ENCODE measurements at regions not wholly inside any gene's neighbourhood (a gene's known extent, or its start where the extent isn't known, plus 50 kb on each side); places are given as distances from the start of the nearest gene placed in this dataset.

GRCh38 chr11:64502634-64503033, 53.1 kb upstream of the SLC22A11 start:
- no peak for DNase-seq

GRCh38 chr11:64503186-64503753, 52.5 kb upstream of the SLC22A11 start:
- DNase-seq, result no peak

GRCh38 chr11:64504999-64505398, 50.7 kb upstream of the SLC22A11 start:
- no peak for DNase-seq

Measured in stimulated activated CD4-positive, alpha-beta T cell treated with anti-CD3 and anti-CD28 coated beads, Interleukin-2, amount 100 ng/mL, for 24 hours (primary cell).